ENCODE measurements at regions not wholly inside any gene's neighbourhood (a gene's known extent, or its start where the extent isn't known, plus 50 kb on each side); places are given as distances from the start of the nearest gene placed in this dataset.

GRCh38 chr5:105536675-105537074 lies 1974.1 kb upstream of the NUDT12 start:
- TF ChIP-seq REST (IDR thresholded peaks at IDR 0.05) (no peak), CTCF (IDR thresholded peaks at IDR 0.05; ENCODE audit: low read depth, low read length, missing input control) (no peak), TAF1 (conservative IDR thresholded peaks at IDR 0.05) (no peak), JUND (IDR thresholded peaks at IDR 0.05) (no peak), RAD21 (IDR thresholded peaks at IDR 0.05) (no peak)

All from liver (tissue), 3 donors.